IMR-90 (cell line): ENCODE measurements at regions not wholly inside any gene's neighbourhood (a gene's known extent, or its start where the extent isn't known, plus 50 kb on each side); places are given as distances from the start of the nearest gene placed in this dataset.

Source experiments
- ATAC-seq: fragments of 200-7000 bp; cut with Tn5 transposase; 2 replicates; pipeline ENCODE4 v1.9.1; 2020; ENCODE audit warnings: low read depth, mild to moderate bottlenecking, moderate library complexity
- BruUV-seq: library from RNA; stranded (reverse); fragments of 400-500 nt; replicated peaks from 2 replicates; lab custom pipeline; 2021; lab: Mats Ljungman, UMichigan
- CTCF ChIA-PET: fragments of 300-600 bp; formaldehyde crosslinking; extraction: SDS; loops from one replicate; lab custom pipeline; 2021; ENCODE audit warnings: antibody characterized with exemption; lab: Yijun Ruan, JAX
- POLR2A ChIA-PET: fragments of 300-600 bp; sonication (Branson Sonifier 250); formaldehyde crosslinking; loops from one replicate; lab custom pipeline; 2022; ENCODE audit warnings: antibody characterized with exemption; ENCODE audit not compliant: unreplicated experiment; lab: Charles Lee
- DNase-seq: peaks from one replicate; pipeline ENCODE4 v3.0.0; 2013
- H2AFZ ChIP-seq: replicated peaks from 2 replicates; pipeline ENCODE3; 2013; ENCODE audit warnings: low read length, mild to moderate bottlenecking; ENCODE audit not compliant: poor library complexity
- H2AK5ac ChIP-seq: 2 replicates; pipeline ENCODE4 v1.6.1; 2013; ENCODE audit warnings: low read depth, low read length, inconsistent platforms
- H2AK9ac ChIP-seq: replicated peaks from 2 replicates; pipeline ENCODE3; 2013; ENCODE audit warnings: mild to moderate bottlenecking, low read depth, low read length, moderate library complexity; ENCODE audit not compliant: poor library complexity
- H2BK120ac ChIP-seq: 2 replicates; pipeline ENCODE4 v1.6.1; 2013; ENCODE audit warnings: low read depth, low read length, inconsistent platforms
- H2BK15ac ChIP-seq: 3 replicates; pipeline ENCODE4 v1.6.1; 2013; ENCODE audit warnings: low read depth, low read length, inconsistent platforms
- H2BK20ac ChIP-seq: 2 replicates; pipeline ENCODE4 v1.6.1; 2013; ENCODE audit warnings: low read depth, mild to moderate bottlenecking, inconsistent platforms, low read length, moderate library complexity
- H2BK5ac ChIP-seq: 2 replicates; pipeline ENCODE4 v1.6.1; 2013; ENCODE audit warnings: mild to moderate bottlenecking, low read depth, low read length, inconsistent platforms; ENCODE audit not compliant: poor library complexity, severe bottlenecking
- H3K14ac ChIP-seq: replicated peaks from 2 replicates; pipeline ENCODE4 v1.6.1; 2013; ENCODE audit warnings: low read depth, low read length, inconsistent platforms
- H3K18ac ChIP-seq: 2 replicates; pipeline ENCODE4 v1.6.1; 2013; ENCODE audit warnings: low read depth, low read length, control low read depth
- H3K23ac ChIP-seq: 2 replicates; pipeline ENCODE4 v1.6.1; 2013; ENCODE audit warnings: low read depth, low read length, inconsistent platforms
- H3K27ac ChIP-seq: 2 replicates; pipeline ENCODE4 v1.5.1; 2013; ENCODE audit warnings: mild to moderate bottlenecking, control low read depth, low read length; ENCODE audit not compliant: insufficient read depth
- H3K27me3 ChIP-seq: 2 replicates; pipeline ENCODE4 v1.6.1; 2013; ENCODE audit warnings: low read length; ENCODE audit not compliant: control insufficient read depth, insufficient read depth
- H3K36me3 ChIP-seq: 2 replicates; pipeline ENCODE4 v1.6.1; 2013; ENCODE audit warnings: low read length, mixed read lengths; ENCODE audit not compliant: control insufficient read depth, insufficient read depth
- H3K4ac ChIP-seq: 2 replicates; pipeline ENCODE4 v1.6.1; 2013; ENCODE audit warnings: low read depth, low read length, inconsistent platforms
- H3K4me1 ChIP-seq: 2 replicates; pipeline ENCODE4 v1.6.1; 2013; ENCODE audit warnings: low read length, mixed read lengths; ENCODE audit not compliant: control insufficient read depth, insufficient read depth
- H3K4me2 ChIP-seq: 2 replicates; pipeline ENCODE4 v1.6.1; 2013; ENCODE audit warnings: low read depth, mild to moderate bottlenecking, control low read depth, low read length, moderate library complexity
- H3K4me3 ChIP-seq: 2 replicates; pipeline ENCODE4 v1.5.1; 2013; ENCODE audit warnings: low read depth, mild to moderate bottlenecking, control low read depth, low read length, moderate library complexity; ENCODE audit not compliant: insufficient read depth
- H3K56ac ChIP-seq: 2 replicates; pipeline ENCODE4 v1.6.1; 2013; ENCODE audit warnings: low read length, inconsistent platforms; ENCODE audit not compliant: insufficient read depth; ENCODE audit errors: extremely low read depth
- H3K79me1 ChIP-seq, 2 experiments: 2 replicates each; pipeline ENCODE4 v1.6.1; 2013; ENCODE audit warnings: low read length in 2 of 2, inconsistent platforms in 1 of 2, low read depth in 1 of 2
- H3K9ac ChIP-seq: 2 replicates; pipeline ENCODE4 v1.6.1; 2013; ENCODE audit warnings: low read depth, low read length, control low read depth
- H3K9me1 ChIP-seq: 2 replicates; pipeline ENCODE4 v1.6.1; 2013; ENCODE audit warnings: low read length, inconsistent platforms; ENCODE audit not compliant: insufficient read depth
- H3K9me3 ChIP-seq: 2 replicates; pipeline ENCODE4 v1.6.1; 2013; ENCODE audit warnings: low read length; ENCODE audit not compliant: control insufficient read depth, insufficient read depth
- H4K20me1 ChIP-seq: 2 replicates; pipeline ENCODE4 v1.6.1; 2013; ENCODE audit warnings: low read length, inconsistent platforms; ENCODE audit not compliant: insufficient read depth
- H4K5ac ChIP-seq: 2 replicates; pipeline ENCODE4 v1.6.1; 2013; ENCODE audit warnings: mild to moderate bottlenecking, low read depth, low read length, control low read depth
- H4K8ac ChIP-seq, 2 experiments: 2 replicates each; pipeline ENCODE4 v1.6.1; 2013; ENCODE audit warnings: low read depth in 2 of 2, low read length in 2 of 2, control low read depth in 1 of 2, inconsistent platforms in 1 of 2
- H4K91ac ChIP-seq: 2 replicates; pipeline ENCODE4 v1.6.1; 2013; ENCODE audit warnings: low read depth, low read length, inconsistent platforms; ENCODE audit not compliant: insufficient read depth
- BHLHE40 ChIP-seq: fragments of 150-350 bp; IDR thresholded peaks from 2 replicates; pipeline ENCODE4 v1.6.1; 2016; ENCODE audit warnings: mild to moderate bottlenecking, low read depth, low read length
- CEBPB ChIP-seq: IDR thresholded peaks from 2 replicates; pipeline ENCODE4 v1.6.1; 2012; ENCODE audit warnings: low read depth, low read length, improper control_type of control experiment
- CTCF ChIP-seq: conservative IDR thresholded peaks from 2 replicates; pipeline ENCODE4 v1.5.1; 2012; ENCODE audit warnings: mild to moderate bottlenecking, low read depth, low read length, improper control_type of control experiment
- MAFK ChIP-seq: IDR thresholded peaks from 2 replicates; pipeline ENCODE4 v1.6.1; 2012; ENCODE audit warnings: low read depth, low read length, improper control_type of control experiment
- MAZ ChIP-seq: IDR thresholded peaks from 2 replicates; pipeline ENCODE4 v1.6.1; 2012; ENCODE audit warnings: low read depth, mild to moderate bottlenecking, low read length, improper control_type of control experiment, moderate library complexity, borderline replicate concordance
- RAD21 ChIP-seq: IDR thresholded peaks from 2 replicates; pipeline ENCODE4 v1.6.1; 2012; ENCODE audit warnings: low read length, improper control_type of control experiment
- USF2 ChIP-seq: fragments of 150-350 bp; IDR thresholded peaks from 2 replicates; pipeline ENCODE4 v1.6.1; 2017; ENCODE audit warnings: mild to moderate bottlenecking, antibody characterized with exemption, low read length, low read depth
- WGBS, 2 experiments: methylation state at CpG; one replicate each; pipeline versions ENCODE4 v1.1.5 to v1.1.7; 2013; ENCODE audit warnings: missing lambda C conversion rate in 2 of 2; ENCODE audit not compliant: insufficient read length in 1 of 2; ENCODE audit errors: extremely low coverage in 2 of 2; 5-methylcytosine and 5-hydroxymethylcytosine counted together
- dilution Hi-C: fragments of 300-500 bp; cut with HindIII; formaldehyde crosslinking; loops from one replicate; pipeline ENCODE4 v1.14.3; 2018; ENCODE audit warnings: low sequenced_read_pairs; ENCODE audit not compliant: unreplicated experiment
- in situ Hi-C: fragments of 300-500 bp; cut with MboI; formaldehyde crosslinking; loops from 3 replicates; pipeline ENCODE4 v1.14.3; 2019; ENCODE audit warnings: low sequenced_read_pairs, inconsistent platforms, mixed read lengths
- intact Hi-C: fragments of 100-400 bp; cut with micrococcal nuclease; formaldehyde crosslinking; loops from 2 replicates; pipeline ENCODE4 v1.10.0; 2022

GRCh38 chr13:55566779-55567178, 1573.9 kb upstream of the PRR20A start:
- TF ChIP-seq MAZ (no peak), USF2 (no peak), RAD21 (no peak), MAFK (no peak), BHLHE40 (no peak), CTCF (no peak), CEBPB (no peak)
- no TSS peak for BruUV-seq

More at GRCh38 chr13:55566779-55567178, 1573.9 kb upstream of the PRR20A start:
- Histone ChIP-seq H3K27me3 (no peaks in the 10 kb centered on the region), H2AK5ac (no peak overlapping the region), H3K4me3 (no peak overlapping the region), H3K4me1 (no peaks in the 10 kb centered on the region), H3K9me3 (peaks cover 7% of the 10 kb centered on the region), H3K23ac (no peak overlapping the region), H3K4ac (no peak overlapping the region), H2BK5ac (no peak overlapping the region), H3K4me2 (no peak overlapping the region), H4K20me1 (no peaks in the 10 kb centered on the region), H3K27ac (no peak overlapping the region), H2BK20ac (no peak overlapping the region), H3K9ac (no peak overlapping the region), H3K18ac (no peak overlapping the region), H2BK120ac (no peak overlapping the region), H2AK9ac (no peak overlapping the region), H4K91ac (no peak overlapping the region), H3K36me3 (no peaks in the 10 kb centered on the region), H3K14ac (no peak overlapping the region), H2AFZ (no peak overlapping the region), H4K8ac (no peak overlapping the region), H2BK15ac (no peak overlapping the region), H4K5ac (no peak overlapping the region), H3K56ac (no peak overlapping the region), H3K9me1 (no peaks in the 10 kb centered on the region), H3K79me1 (no peaks in the 10 kb centered on the region)
- intact Hi-C loops (no loop called here), in situ Hi-C loops (no loop called here), dilution Hi-C loops (no loop called here)
- WGBS, 2 experiments = no CpG with 5 or more reads among the region's 3 CpGs
- CTCF ChIA-PET = no interaction called here
- POLR2A ChIA-PET = no interaction called here
- ATAC-seq (no peak), DNase-seq (no peak)
